Liver (tissue), 8 donors: ENCODE measurements at regions not wholly inside any gene's neighbourhood (a gene's known extent, or its start where the extent isn't known, plus 50 kb on each side); places are given as distances from the start of the nearest gene placed in this dataset.

Source experiments
- DNase-seq: peaks from one replicate; pipeline ENCODE4 v3.0.0-alpha.2; 2017; ENCODE audit warnings: low spot score
- H3K27ac ChIP-seq, 2 donors: one replicate each; pipeline ENCODE4 v1.7.0; 2013; ENCODE audit warnings: inconsistent platforms in 2 of 2, low read length in 2 of 2, control low read depth in 1 of 2, low read depth in 1 of 2, mild to moderate bottlenecking in 1 of 2
- H3K27me3 ChIP-seq, 4 donors: one replicate each; pipeline versions ENCODE4 v1.6.1 to v1.7.0; 2013; ENCODE audit warnings: low read length in 3 of 4, inconsistent platforms in 1 of 4, mild to moderate bottlenecking in 1 of 4, moderate library complexity in 1 of 4; ENCODE audit not compliant: control insufficient read depth in 4 of 4, insufficient read depth in 4 of 4
- H3K36me3 ChIP-seq, 4 donors: one replicate each; pipeline versions ENCODE4 v1.6.1 to v1.7.0; 2013; ENCODE audit warnings: low read length in 3 of 4, mild to moderate bottlenecking in 3 of 4, low read depth in 1 of 4, moderate library complexity in 1 of 4; ENCODE audit not compliant: control insufficient read depth in 4 of 4, insufficient read depth in 3 of 4
- H3K4me1 ChIP-seq, 4 donors: one replicate each; pipeline versions ENCODE4 v1.6.1 to v1.7.0; 2013; ENCODE audit warnings: low read length in 3 of 4, mild to moderate bottlenecking in 3 of 4, moderate library complexity in 1 of 4; ENCODE audit not compliant: control insufficient read depth in 4 of 4, insufficient read depth in 4 of 4
- H3K4me3 ChIP-seq, 3 donors: one replicate each; pipeline versions ENCODE4 v1.6.1 to v1.7.0; 2013; ENCODE audit warnings: low read length in 3 of 3, control low read depth in 1 of 3, low read depth in 1 of 3, mild to moderate bottlenecking in 1 of 3
- H3K9ac ChIP-seq, 2 donors: one replicate each; pipeline ENCODE4 v1.7.0; 2013; ENCODE audit warnings: low read length in 2 of 2, mild to moderate bottlenecking in 2 of 2, moderate library complexity in 2 of 2, control low read depth in 1 of 2, low read depth in 1 of 2
- H3K9me3 ChIP-seq, 4 donors: one replicate each; pipeline versions ENCODE4 v1.6.1 to v1.7.0; 2013; ENCODE audit warnings: low read length in 3 of 4; ENCODE audit not compliant: control insufficient read depth in 4 of 4
- ATF3 ChIP-seq: IDR thresholded peaks from 2 replicates; pipeline ENCODE4 v1.6.1; 2016; ENCODE audit warnings: antibody characterized with exemption
- CTCF ChIP-seq: fragments of 150-350 bp; IDR thresholded peaks from 2 replicates; pipeline ENCODE4 v1.5.1; 2017; ENCODE audit warnings: improper control_type of control experiment, low read depth, low read length; ENCODE audit not compliant: missing input control
- EGR1 ChIP-seq, 2 donors: IDR thresholded peaks; 2 replicates each; pipeline ENCODE4 v1.6.1; 2016 to 2018; ENCODE audit warnings: antibody characterized with exemption in 2 of 2, low read depth in 2 of 2
- FOXA1 ChIP-seq: IDR thresholded peaks from 2 replicates; pipeline ENCODE4 v1.6.1; 2016; ENCODE audit warnings: antibody characterized with exemption
- FOXA2 ChIP-seq: IDR thresholded peaks from 2 replicates; pipeline ENCODE4 v1.6.1; 2016; ENCODE audit warnings: antibody characterized with exemption
- GABPA ChIP-seq, 2 donors: IDR thresholded peaks in 1 of 2; conservative IDR thresholded peaks in 1 of 2; 2 replicates each; pipeline ENCODE4 v1.6.1; 2016; ENCODE audit warnings: antibody characterized with exemption in 2 of 2, mild to moderate bottlenecking in 1 of 2, moderate library complexity in 1 of 2
- HNF4A ChIP-seq, 2 donors: conservative IDR thresholded peaks; 2 replicates each; pipeline ENCODE4 v1.6.1; 2016; ENCODE audit warnings: antibody characterized with exemption in 2 of 2, mild to moderate bottlenecking in 2 of 2
- HNF4G ChIP-seq: IDR thresholded peaks from 2 replicates; pipeline ENCODE4 v1.6.1; 2016; ENCODE audit warnings: antibody characterized with exemption
- JUND ChIP-seq, 2 donors: IDR thresholded peaks; 2 replicates each; pipeline ENCODE4 v1.6.1; 2016; ENCODE audit warnings: antibody characterized with exemption in 2 of 2
- MAX ChIP-seq: IDR thresholded peaks from 2 replicates; pipeline ENCODE4 v1.6.1; 2016; ENCODE audit warnings: antibody characterized with exemption
- NR2F2 ChIP-seq: IDR thresholded peaks from 2 replicates; pipeline ENCODE4 v1.6.1; 2016; ENCODE audit warnings: antibody characterized with exemption
- RAD21 ChIP-seq, 2 donors: IDR thresholded peaks; 2 replicates each; pipeline ENCODE4 v1.6.1; 2016; ENCODE audit warnings: antibody characterized with exemption in 2 of 2, mild to moderate bottlenecking in 2 of 2
- REST ChIP-seq: IDR thresholded peaks from 2 replicates; pipeline ENCODE4 v1.6.1; 2016; ENCODE audit warnings: antibody characterized with exemption, mild to moderate bottlenecking
- RXRA ChIP-seq, 2 donors: IDR thresholded peaks; 2 replicates each; pipeline ENCODE4 v1.6.1; 2017 to 2018; ENCODE audit warnings: antibody characterized with exemption in 2 of 2, mild to moderate bottlenecking in 1 of 2
- SP1 ChIP-seq: IDR thresholded peaks from 2 replicates; pipeline ENCODE4 v1.6.1; 2018; ENCODE audit warnings: antibody characterized with exemption, mild to moderate bottlenecking
- TAF1 ChIP-seq: conservative IDR thresholded peaks from 2 replicates; pipeline ENCODE4 v1.6.1; 2016; ENCODE audit warnings: antibody characterized with exemption, mild to moderate bottlenecking
- YY1 ChIP-seq: IDR thresholded peaks from 2 replicates; pipeline ENCODE4 v1.6.1; 2016; ENCODE audit warnings: antibody characterized with exemption, mild to moderate bottlenecking
- ZBTB33 ChIP-seq: IDR thresholded peaks from 2 replicates; pipeline ENCODE4 v1.6.1; 2016; ENCODE audit warnings: antibody characterized with exemption
- WGBS: extraction: QIAGEN DNeasy Blood & Tissue Kit; methylation state at CpG from one replicate; pipeline ENCODE4 v1.1.7; 2013; 5-methylcytosine and 5-hydroxymethylcytosine counted together
- donor health status: healthy.
- donor health status: healthy.
- donor health status: healthy.
- donor health status: healthy.
- donor health status: healthy.

- 94% methylated on average over 5 of the region's 5 CpGs for WGBS
- no peaks in the 10 kb centered on the region for H3K4me1 ChIP-seq
- no peak for DNase-seq
- H3K27me3 ChIP-seq = no peaks in the 10 kb centered on the region
- no peak overlapping the region for H3K27ac ChIP-seq
- H3K9me3 ChIP-seq = peaks cover 0 to 2% (median 0%) of the 10 kb centered on the region in 4 donors
- TF ChIP-seq ATF3 (no peak), EGR1 (IDR thresholded peaks at IDR 0.05; ENCODE audit: low read depth in 2 of 2) (no peak), RAD21 (IDR thresholded peaks at IDR 0.05) (no peak), MAX (no peak), CTCF (no peak), FOXA2 (no peak), TAF1 (no peak), JUND (IDR thresholded peaks at IDR 0.05) (no peak), HNF4G (no peak), FOXA1 (no peak), NR2F2 (no peak), REST (no peak), RXRA (IDR thresholded peaks at IDR 0.05) (no peak), ZBTB33 (no peak), YY1 (no peak), HNF4A (conservative IDR thresholded peaks at IDR 0.05) (no peak), GABPA (IDR thresholded peaks at IDR 0.05 in 1 of 2, conservative IDR thresholded peaks at IDR 0.05 in 1 of 2) (no peak), SP1 (no peak)
- no peak overlapping the region for H3K9ac ChIP-seq
- H3K4me3 ChIP-seq = no peak overlapping the region
- H3K36me3 ChIP-seq = no peaks in the 10 kb centered on the region
These were observed 481.7 kb upstream of the CHORDC1 start for GRCh38 chr11:90704510-90704909.
